Central memory CD8-positive, alpha-beta T cell (primary cell): ENCODE measurements at regions not wholly inside any gene's neighbourhood (a gene's known extent, or its start where the extent isn't known, plus 50 kb on each side); places are given as distances from the start of the nearest gene placed in this dataset.

ENCODE experiments used
- ATAC-seq: fragments of 150-1000 bp; cut with Tn5 transposase; replicated peaks from 2 replicates; pipeline ENCODE4 v1.10.0; 2022; ENCODE audit warnings: mild to moderate bottlenecking, moderate FRiP score, moderate number of reproducible peaks; ENCODE audit not compliant: poor library complexity, severe bottlenecking; ENCODE audit errors: extremely low read depth
- DNase-seq, 2 donors: peaks; one replicate each; pipeline ENCODE4 v3.0.0; 2021; ENCODE audit warnings: low spot score in 2 of 2
- H3K27ac Mint-ChIP-seq: one replicate; pipeline ENCODE4 v1.8.0; 2022; ENCODE audit warnings: low read depth, mild to moderate bottlenecking, moderate library complexity, mixed read lengths
- H3K27me3 Mint-ChIP-seq: one replicate; pipeline ENCODE4 v1.8.0; 2022; ENCODE audit warnings: mixed read lengths
- H3K36me3 Mint-ChIP-seq: one replicate; pipeline ENCODE4 v1.8.0; 2022; ENCODE audit warnings: mild to moderate bottlenecking, moderate library complexity, mixed read lengths; ENCODE audit not compliant: insufficient read depth
- H3K4me1 Mint-ChIP-seq: one replicate; pipeline ENCODE4 v1.8.0; 2022; ENCODE audit warnings: mixed read lengths
- H3K4me3 Mint-ChIP-seq: one replicate; pipeline ENCODE4 v1.8.0; 2022; ENCODE audit warnings: mild to moderate bottlenecking, moderate library complexity, mixed read lengths
- H3K9me3 Mint-ChIP-seq: one replicate; pipeline ENCODE4 v1.8.0; 2022; ENCODE audit warnings: mixed read lengths

DNA sequence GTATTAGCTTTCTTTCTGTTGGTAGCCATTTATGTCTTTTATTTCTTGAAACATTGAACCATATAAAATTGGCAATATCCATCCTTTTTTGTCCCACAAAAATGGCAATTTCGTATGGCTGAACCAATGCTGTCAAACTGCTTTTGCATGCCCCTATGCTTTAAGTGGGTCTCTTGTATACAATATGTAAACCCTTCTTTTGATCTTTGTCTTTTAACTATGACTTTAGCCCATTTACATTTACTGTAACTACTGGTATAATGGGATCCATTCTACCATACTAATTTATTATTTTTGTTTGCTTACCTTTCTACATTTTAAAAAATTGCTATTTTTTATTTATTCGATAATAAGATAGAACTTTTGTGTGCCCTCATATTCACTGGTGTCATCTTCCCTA lies 93.4 kb downstream of the TENT4A start:
- H3K27me3 Mint-ChIP-seq = peaks cover 77% of the 10 kb centered on the region
- H3K4me3 Mint-ChIP-seq = no peak overlapping the region

GRCh38 chr5:6808462-6808861 lies 95.2 kb downstream of the TENT4A start:
- Mint-ChIP-seq H3K27ac (no peak overlapping the region), H3K36me3 (peaks cover 3% of the 10 kb centered on the region), H3K27me3 (peaks cover 82% of the 10 kb centered on the region), H3K4me1 (no peaks in the 10 kb centered on the region), H3K9me3 (peaks cover 5% of the 10 kb centered on the region), H3K4me3 (no peak overlapping the region)
- ATAC-seq (no peak), DNase-seq (no peak)

More for the DNA sequence above, 93.4 kb downstream of the TENT4A start:
- Mint-ChIP-seq H3K4me1 (no peaks in the 10 kb centered on the region), H3K27ac (no peak overlapping the region), H3K9me3 (peaks cover 5% of the 10 kb centered on the region), H3K36me3 (peaks cover 3% of the 10 kb centered on the region)
- DNase-seq (no peak), ATAC-seq (no peak)

GRCh38 chr5:6810641-6811405 lies 97.6 kb downstream of the TENT4A start:
- Mint-ChIP-seq H3K27ac (no peak overlapping the region), H3K9me3 (peaks cover 5% of the 10 kb centered on the region), H3K27me3 (peaks cover 59% of the 10 kb centered on the region), H3K4me3 (no peak overlapping the region), H3K36me3 (peaks cover 3% of the 10 kb centered on the region), H3K4me1 (no peaks in the 10 kb centered on the region)
- ATAC-seq = no peak
- no peak for DNase-seq

- Mint-ChIP-seq H3K4me3 (no peak overlapping the region), H3K9me3 (no peaks in the 10 kb centered on the region), H3K27ac (no peak overlapping the region), H3K36me3 (peaks cover 3% of the 10 kb centered on the region), H3K27me3 (peaks cover 55% of the 10 kb centered on the region), H3K4me1 (no peaks in the 10 kb centered on the region)
- ATAC-seq (no peak), DNase-seq (no peak)
These were observed 98.9 kb downstream of the TENT4A start for GRCh38 chr5:6812091-6812490.

DNA sequence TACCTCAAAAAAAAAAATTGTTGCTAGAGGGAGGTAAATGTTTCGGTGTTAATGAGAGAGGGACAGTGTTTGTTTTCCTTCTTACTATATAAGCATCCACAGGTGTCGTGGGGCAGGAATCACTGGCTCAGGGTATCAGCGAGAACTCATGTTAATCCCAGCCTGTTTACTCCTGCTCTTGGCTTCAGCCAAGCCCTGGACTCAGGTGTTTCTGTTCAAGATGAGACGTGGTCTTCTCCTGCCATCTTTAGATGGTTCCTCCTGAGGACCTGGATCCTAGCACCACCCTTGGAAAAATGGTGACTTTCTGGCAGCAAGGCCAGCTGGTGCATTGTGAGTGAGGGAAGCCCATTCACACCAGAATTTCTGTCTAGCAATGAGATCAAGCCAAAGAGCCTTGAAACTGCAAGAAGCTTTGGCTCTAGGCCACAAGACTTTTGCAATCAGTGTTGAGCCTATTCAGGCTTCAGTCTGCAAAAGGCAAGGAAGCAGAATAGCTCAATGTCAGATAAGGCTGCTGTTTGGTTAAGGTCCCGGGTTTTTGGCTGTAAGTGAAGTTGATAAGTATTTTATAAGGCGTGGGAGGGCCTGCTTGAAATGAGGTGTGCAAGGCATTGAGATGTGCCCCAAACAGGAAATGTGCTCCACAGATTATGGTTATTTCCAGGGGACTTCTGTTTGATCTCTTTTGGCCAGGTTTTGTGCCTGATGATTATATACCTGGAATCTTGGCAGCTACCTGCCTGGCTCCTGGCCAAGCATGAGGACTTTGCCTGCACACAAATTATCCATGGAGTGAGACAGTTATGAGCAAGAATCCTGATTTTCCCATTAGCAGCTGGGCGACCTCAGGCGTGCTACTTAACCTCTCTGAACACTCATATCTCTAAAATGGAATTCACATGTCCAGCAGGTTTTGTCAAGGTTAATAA lies 99.8 kb downstream of the TENT4A start:
- Mint-ChIP-seq H3K4me1 (no peaks in the 10 kb centered on the region), H3K27me3 (peaks cover 52% of the 10 kb centered on the region), H3K27ac (no peak overlapping the region), H3K4me3 (no peak overlapping the region), H3K36me3 (peaks cover 3% of the 10 kb centered on the region), H3K9me3 (no peaks in the 10 kb centered on the region)
- ATAC-seq (no peak), DNase-seq (no peak)

DNA sequence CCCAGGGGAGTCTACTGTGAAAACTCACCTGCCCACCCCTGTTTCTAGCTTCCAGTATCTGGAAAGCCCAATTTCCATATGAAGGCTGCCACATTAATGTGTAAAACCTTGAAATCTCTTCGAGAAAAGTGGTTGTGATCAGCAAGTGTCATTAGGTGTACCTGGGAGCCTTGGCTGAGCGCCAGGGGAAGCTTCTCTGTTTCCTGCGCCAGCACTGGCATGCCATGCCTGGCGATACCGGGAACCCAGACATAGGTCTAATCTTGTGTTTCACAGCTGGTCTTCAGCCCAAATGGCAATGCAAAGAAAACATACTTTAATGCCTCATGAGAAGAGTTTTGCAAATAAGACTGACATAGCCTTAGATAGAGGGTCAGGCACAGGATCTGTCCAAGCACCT lies 101.6 kb downstream of the TENT4A start:
- DNase-seq (no peak), ATAC-seq (no peak)
- Mint-ChIP-seq H3K4me3 (no peak overlapping the region), H3K27ac (no peak overlapping the region), H3K27me3 (peaks cover 53% of the 10 kb centered on the region), H3K9me3 (no peaks in the 10 kb centered on the region), H3K4me1 (no peaks in the 10 kb centered on the region), H3K36me3 (peaks cover 3% of the 10 kb centered on the region)

DNA sequence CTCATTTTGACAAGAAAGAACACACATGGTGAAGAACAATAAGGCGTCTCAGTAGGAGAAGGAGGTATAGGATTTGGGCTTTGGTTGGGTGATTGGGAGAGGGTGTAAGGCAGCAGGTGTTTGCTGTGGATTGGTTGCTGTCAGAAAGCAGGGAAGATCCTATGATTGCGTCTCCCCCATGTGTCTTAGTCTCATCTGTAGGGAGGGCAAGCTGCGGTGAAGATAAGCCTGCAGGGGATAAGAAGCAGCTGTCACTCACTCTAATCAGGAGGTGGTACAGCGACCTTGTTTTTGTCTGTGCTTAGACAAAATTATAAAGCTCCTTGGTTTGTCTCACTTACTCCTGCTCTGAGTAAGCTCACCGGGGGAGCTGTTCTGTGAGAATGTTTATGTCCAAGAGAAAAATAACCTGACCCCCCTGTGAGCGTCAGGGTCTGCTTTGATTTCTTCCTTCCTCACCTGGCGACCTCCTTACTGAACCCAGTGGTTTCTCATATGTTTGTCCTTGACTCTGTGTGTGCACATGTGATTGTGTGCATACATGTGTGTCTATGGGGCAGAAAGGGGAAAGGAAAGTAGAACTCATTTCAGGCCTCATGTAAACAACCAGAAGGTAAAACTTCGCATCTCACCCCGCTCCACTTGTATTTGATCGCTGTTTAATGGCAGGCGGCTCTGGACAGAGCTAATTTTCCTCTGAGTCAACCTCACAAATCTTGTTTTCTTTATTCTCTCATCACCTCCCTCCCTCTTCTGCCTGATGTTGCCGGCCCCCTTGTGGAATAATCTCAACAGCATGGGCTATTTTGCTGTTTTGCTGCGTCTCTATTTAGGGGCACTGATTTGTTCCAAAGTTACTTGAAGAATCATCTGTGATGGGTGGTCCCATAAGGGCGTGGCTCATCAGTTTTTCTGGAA lies 105.6 kb downstream of the TENT4A start:
- ATAC-seq = no peak
- Mint-ChIP-seq H3K4me3 (no peak overlapping the region), H3K27me3 (peaks cover 34% of the 10 kb centered on the region), H3K36me3 (peaks cover 2% of the 10 kb centered on the region), H3K27ac (no peak overlapping the region), H3K9me3 (peaks cover 12% of the 10 kb centered on the region), H3K4me1 (no peaks in the 10 kb centered on the region)
- DNase-seq = no peak

GRCh38 chr5:6819521-6819920 lies 106.3 kb downstream of the TENT4A start:
- Mint-ChIP-seq H3K4me3 (no peak overlapping the region), H3K9me3 (peaks cover 12% of the 10 kb centered on the region), H3K4me1 (no peaks in the 10 kb centered on the region), H3K36me3 (peaks cover 2% of the 10 kb centered on the region), H3K27me3 (peaks cover 37% of the 10 kb centered on the region), H3K27ac (no peak overlapping the region)
- DNase-seq = no peak
- ATAC-seq = no peak

- H3K4me3 Mint-ChIP-seq = no peak overlapping the region
- DNase-seq (no peak), ATAC-seq (no peak)
- peaks cover 12% of the 10 kb centered on the region for H3K9me3 Mint-ChIP-seq
- H3K27me3 Mint-ChIP-seq = peaks cover 37% of the 10 kb centered on the region
- no peak overlapping the region for H3K27ac Mint-ChIP-seq
- H3K4me1 Mint-ChIP-seq = no peaks in the 10 kb centered on the region
- peaks cover 2% of the 10 kb centered on the region for H3K36me3 Mint-ChIP-seq
These were observed 107.7 kb downstream of the TENT4A start for GRCh38 chr5:6820851-6821479.

DNA sequence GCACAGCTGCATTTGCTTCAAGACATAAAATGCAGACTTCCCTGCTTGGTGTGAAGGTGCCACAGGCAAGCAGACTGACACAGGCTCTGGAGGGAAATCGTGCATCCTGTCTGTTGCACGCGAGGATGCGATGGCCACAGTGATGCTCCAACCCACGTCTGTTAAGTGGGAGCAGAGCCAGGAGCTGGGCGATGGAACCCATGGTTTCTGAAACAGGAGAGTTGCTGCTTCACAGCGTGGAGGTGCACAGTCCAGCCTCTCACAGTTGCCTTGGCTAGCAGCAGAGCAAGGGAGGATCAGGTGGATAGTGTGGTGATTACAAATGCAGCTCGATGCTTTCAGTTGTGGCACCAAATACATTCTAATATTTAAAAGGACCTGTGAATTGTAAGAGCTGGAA lies 108.8 kb downstream of the TENT4A start:
- Mint-ChIP-seq H3K4me3 (no peak overlapping the region), H3K4me1 (no peaks in the 10 kb centered on the region), H3K36me3 (peaks cover 2% of the 10 kb centered on the region), H3K9me3 (peaks cover 12% of the 10 kb centered on the region), H3K27ac (no peak overlapping the region), H3K27me3 (peaks cover 37% of the 10 kb centered on the region)
- DNase-seq (no peak), ATAC-seq (no peak)

- H3K27me3 Mint-ChIP-seq = peaks cover 36% of the 10 kb centered on the region
- H3K9me3 Mint-ChIP-seq = peaks cover 12% of the 10 kb centered on the region
- H3K36me3 Mint-ChIP-seq = peaks cover 2% of the 10 kb centered on the region
- ATAC-seq (no peak), DNase-seq (no peak)
- H3K4me3 Mint-ChIP-seq = no peak overlapping the region
- no peak overlapping the region for H3K27ac Mint-ChIP-seq
- peaks cover 2% of the 10 kb centered on the region for H3K4me1 Mint-ChIP-seq
These were observed 109.5 kb downstream of the TENT4A start for GRCh38 chr5:6822556-6823343.
